Activated T-helper 1 cell treated with Interleukin-2 at 50 U/mL for 16 hours (primary cell): ENCODE measurements at regions not wholly inside any gene's neighbourhood (a gene's known extent, or its start where the extent isn't known, plus 50 kb on each side); places are given as distances from the start of the nearest gene placed in this dataset.
"Not testable (repeated sequence)": the region's sequence is repeated elsewhere in the genome, so short reads cannot be mapped to it uniquely, and the experiment has no call there.

ENCODE experiments used
- DNase-seq: peaks from one replicate; pipeline ENCODE4 v3.0.0-alpha.2; 2020; ENCODE audit warnings: low read depth

GRCh38 chr7:98774884-98775283 lies 94.9 kb downstream of the TMEM130 start:
- no peak for DNase-seq

- no peak for DNase-seq
These were observed 92.8 kb downstream of the TMEM130 start for GRCh38 chr7:98777051-98777450.

GRCh38 chr7:98778421-98778820 lies 91.4 kb downstream of the TMEM130 start:
- DNase-seq, result no peak

- DNase-seq, result no peak
These were observed 89.8 kb downstream of the TMEM130 start for GRCh38 chr7:98779800-98780587.

GRCh38 chr7:98784216-98784785 lies 85.5 kb downstream of the TMEM130 start:
- DNase-seq, result no peak

GRCh38 chr7:98785929-98786571 lies 83.8 kb downstream of the TMEM130 start:
- DNase-seq, result no peak

- DNase-seq, result no peak
These were observed 80.8 kb downstream of the TMEM130 start for GRCh38 chr7:98788966-98789365.

GRCh38 chr7:98794453-98794852 lies 75.4 kb downstream of the TMEM130 start:
- DNase-seq, result not testable (repeated sequence)

- no peak for DNase-seq
These were observed 73.9 kb downstream of the TMEM130 start for GRCh38 chr7:98795741-98796493.
